ENCODE measurements at regions not wholly inside any gene's neighbourhood (a gene's known extent, or its start where the extent isn't known, plus 50 kb on each side); places are given as distances from the start of the nearest gene placed in this dataset.

GRCh38 chr7:46291601-46292150 is 370.6 kb upstream of the IGFBP3 start:
- ChIA-PET POLR2A (no interaction called here), CTCF (no interaction called here)
- no peaks in the 10 kb centered on the region for H3K36me3 ChIP-seq (ENCODE audit: insufficient read depth, low read length)
- no peak overlapping the region for H3K27ac ChIP-seq (ENCODE audit: low read depth in 1 of 2, low read length in 2 of 2)
- Mint-ChIP-seq H3K36me3 (ENCODE audit: low read depth) (no peaks in the 10 kb centered on the region), H3K4me1 (ENCODE audit: low read depth) (no peaks in the 10 kb centered on the region), H3K27me3 (no peaks in the 10 kb centered on the region), H3K27ac (no peak overlapping the region), H3K4me3 (no peak overlapping the region), H3K9me3 (no peaks in the 10 kb centered on the region)
- intact Hi-C loops (cut with DNase I, micrococcal nuclease) = no loop called here
- DNase-seq (no peak), ATAC-seq (ENCODE audit: poor library complexity) (no peak)
- no peaks in the 10 kb centered on the region for H3K27me3 ChIP-seq (ENCODE audit: control insufficient read depth in 1 of 2, insufficient read depth in 2 of 2, low read length in 2 of 2)
- H3K9me3 ChIP-seq (ENCODE audit: control insufficient read depth in 1 of 2, insufficient read depth in 1 of 2, low read length in 2 of 2) = peaks cover 0 to 4% of the 10 kb centered on the region in 2 experiments
- no peak overlapping the region for H3K4me3 ChIP-seq (ENCODE audit: low read length)
- TF ChIP-seq, protein P1, sequence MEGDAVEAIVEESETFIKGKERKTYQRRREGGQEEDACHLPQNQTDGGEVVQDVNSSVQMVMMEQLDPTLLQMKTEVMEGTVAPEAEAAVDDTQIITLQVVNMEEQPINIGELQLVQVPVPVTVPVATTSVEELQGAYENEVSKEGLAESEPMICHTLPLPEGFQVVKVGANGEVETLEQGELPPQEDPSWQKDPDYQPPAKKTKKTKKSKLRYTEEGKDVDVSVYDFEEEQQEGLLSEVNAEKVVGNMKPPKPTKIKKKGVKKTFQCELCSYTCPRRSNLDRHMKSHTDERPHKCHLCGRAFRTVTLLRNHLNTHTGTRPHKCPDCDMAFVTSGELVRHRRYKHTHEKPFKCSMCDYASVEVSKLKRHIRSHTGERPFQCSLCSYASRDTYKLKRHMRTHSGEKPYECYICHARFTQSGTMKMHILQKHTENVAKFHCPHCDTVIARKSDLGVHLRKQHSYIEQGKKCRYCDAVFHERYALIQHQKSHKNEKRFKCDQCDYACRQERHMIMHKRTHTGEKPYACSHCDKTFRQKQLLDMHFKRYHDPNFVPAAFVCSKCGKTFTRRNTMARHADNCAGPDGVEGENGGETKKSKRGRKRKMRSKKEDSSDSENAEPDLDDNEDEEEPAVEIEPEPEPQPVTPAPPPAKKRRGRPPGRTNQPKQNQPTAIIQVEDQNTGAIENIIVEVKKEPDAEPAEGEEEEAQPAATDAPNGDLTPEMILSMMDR (IDR thresholded peaks at IDR 0.05) = no peak
- no peaks in the 10 kb centered on the region for H3K4me1 ChIP-seq (ENCODE audit: insufficient read depth, low read length)

DNA sequence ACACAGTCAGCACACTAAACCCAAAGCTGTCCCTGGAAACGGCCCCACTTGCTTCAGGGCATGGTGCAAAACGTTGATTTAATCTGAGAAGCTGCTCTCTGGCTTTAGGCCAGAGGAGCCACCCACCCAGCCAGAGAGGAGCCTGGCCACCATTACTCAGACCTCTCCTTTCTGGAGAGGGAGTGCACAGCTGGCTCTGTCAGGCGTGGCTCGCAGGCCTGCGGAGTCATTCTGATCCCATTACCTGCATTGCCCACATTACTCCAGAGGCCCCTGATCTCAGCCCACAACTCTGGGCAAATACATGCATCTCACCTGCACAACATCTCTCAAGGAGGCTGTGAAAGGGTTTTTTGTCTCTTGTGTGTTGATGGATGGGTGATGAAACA is 370.0 kb upstream of the IGFBP3 start:
- CTCF ChIA-PET = no interaction called here
- no peak overlapping the region for H3K4me3 ChIP-seq (ENCODE audit: low read length)
- no peaks in the 10 kb centered on the region for H3K36me3 ChIP-seq (ENCODE audit: insufficient read depth, low read length)
- POLR2A ChIA-PET = no interaction called here
- ATAC-seq (ENCODE audit: poor library complexity) (no peak), DNase-seq (no peak)
- intact Hi-C loops (cut with DNase I, micrococcal nuclease) = no loop called here
- TF ChIP-seq, protein P1 (IDR thresholded peaks at IDR 0.05) = no peak
- Mint-ChIP-seq H3K4me3 (no peak overlapping the region), H3K27ac (no peak overlapping the region), H3K36me3 (ENCODE audit: low read depth) (no peaks in the 10 kb centered on the region), H3K9me3 (no peaks in the 10 kb centered on the region), H3K27me3 (no peaks in the 10 kb centered on the region), H3K4me1 (ENCODE audit: low read depth) (no peaks in the 10 kb centered on the region)
- no peak overlapping the region for H3K27ac ChIP-seq (ENCODE audit: low read depth in 1 of 2, low read length in 2 of 2)
- no peaks in the 10 kb centered on the region for H3K27me3 ChIP-seq (ENCODE audit: control insufficient read depth in 1 of 2, insufficient read depth in 2 of 2, low read length in 2 of 2)
- no peaks in the 10 kb centered on the region for H3K4me1 ChIP-seq (ENCODE audit: insufficient read depth, low read length)
- peaks cover 0 to 4% of the 10 kb centered on the region in 2 experiments for H3K9me3 ChIP-seq (ENCODE audit: control insufficient read depth in 1 of 2, insufficient read depth in 1 of 2, low read length in 2 of 2)

- Histone ChIP-seq H3K27ac (ENCODE audit: low read depth in 1 of 2, low read length in 2 of 2) (no peak overlapping the region), H3K27me3 (ENCODE audit: control insufficient read depth in 1 of 2, insufficient read depth in 2 of 2, low read length in 2 of 2) (no peaks in the 10 kb centered on the region), H3K4me3 (ENCODE audit: low read length) (no peak overlapping the region), H3K36me3 (ENCODE audit: insufficient read depth, low read length) (no peaks in the 10 kb centered on the region), H3K9me3 (ENCODE audit: control insufficient read depth in 1 of 2, insufficient read depth in 1 of 2, low read length in 2 of 2) (peaks cover 0 to 4% of the 10 kb centered on the region in 2 experiments), H3K4me1 (ENCODE audit: insufficient read depth, low read length) (no peaks in the 10 kb centered on the region)
- ChIA-PET POLR2A (no interaction called here), CTCF (no interaction called here)
- TF ChIP-seq, protein P1 (IDR thresholded peaks at IDR 0.05) = no peak
- H3K9me3 Mint-ChIP-seq = no peaks in the 10 kb centered on the region
- no peak overlapping the region for H3K4me3 Mint-ChIP-seq
- no peaks in the 10 kb centered on the region for H3K27me3 Mint-ChIP-seq
- intact Hi-C loops (cut with DNase I, micrococcal nuclease) = no loop called here
- no peak for ATAC-seq (ENCODE audit: poor library complexity)
- H3K36me3 Mint-ChIP-seq (ENCODE audit: low read depth) = no peaks in the 10 kb centered on the region
- DNase-seq = no peak
- no peak overlapping the region for H3K27ac Mint-ChIP-seq
- H3K4me1 Mint-ChIP-seq (ENCODE audit: low read depth) = no peaks in the 10 kb centered on the region
Measured at GRCh38 chr7:46290374-46291049, 369.4 kb upstream of the IGFBP3 start.

Data from CD4-positive, alpha-beta T cell (primary cell).